ENCODE measurements at regions not wholly inside any gene's neighbourhood (a gene's known extent, or its start where the extent isn't known, plus 50 kb on each side); places are given as distances from the start of the nearest gene placed in this dataset.

DNA sequence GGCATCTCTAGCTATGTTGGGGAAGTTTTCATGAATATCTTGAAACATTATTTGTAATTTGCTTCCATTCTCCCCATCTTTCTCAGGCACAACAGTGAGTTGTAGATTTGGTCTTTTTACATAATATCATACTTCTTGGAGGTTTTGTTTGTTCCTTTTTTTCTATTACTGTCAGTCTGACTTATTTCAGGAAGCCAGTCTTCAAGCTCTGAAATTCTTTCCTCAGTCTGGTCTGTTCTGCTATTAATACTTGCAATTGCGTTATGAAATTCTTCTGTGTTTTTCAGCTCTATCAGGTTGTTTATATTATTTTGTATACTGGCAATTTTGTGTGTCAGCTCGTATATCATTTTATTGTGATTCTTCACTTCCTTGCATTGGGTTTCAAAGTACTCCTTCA lies 424.6 kb upstream of the PTBP2 start:
- TF ChIP-seq, protein P1, sequence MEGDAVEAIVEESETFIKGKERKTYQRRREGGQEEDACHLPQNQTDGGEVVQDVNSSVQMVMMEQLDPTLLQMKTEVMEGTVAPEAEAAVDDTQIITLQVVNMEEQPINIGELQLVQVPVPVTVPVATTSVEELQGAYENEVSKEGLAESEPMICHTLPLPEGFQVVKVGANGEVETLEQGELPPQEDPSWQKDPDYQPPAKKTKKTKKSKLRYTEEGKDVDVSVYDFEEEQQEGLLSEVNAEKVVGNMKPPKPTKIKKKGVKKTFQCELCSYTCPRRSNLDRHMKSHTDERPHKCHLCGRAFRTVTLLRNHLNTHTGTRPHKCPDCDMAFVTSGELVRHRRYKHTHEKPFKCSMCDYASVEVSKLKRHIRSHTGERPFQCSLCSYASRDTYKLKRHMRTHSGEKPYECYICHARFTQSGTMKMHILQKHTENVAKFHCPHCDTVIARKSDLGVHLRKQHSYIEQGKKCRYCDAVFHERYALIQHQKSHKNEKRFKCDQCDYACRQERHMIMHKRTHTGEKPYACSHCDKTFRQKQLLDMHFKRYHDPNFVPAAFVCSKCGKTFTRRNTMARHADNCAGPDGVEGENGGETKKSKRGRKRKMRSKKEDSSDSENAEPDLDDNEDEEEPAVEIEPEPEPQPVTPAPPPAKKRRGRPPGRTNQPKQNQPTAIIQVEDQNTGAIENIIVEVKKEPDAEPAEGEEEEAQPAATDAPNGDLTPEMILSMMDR (IDR thresholded peaks at IDR 0.05; ENCODE audit: low read length, missing control alignments), result no peak
- DNase-seq (ENCODE audit: low read depth), result no peak
- no peak overlapping the region for H3K4me3 ChIP-seq (replicated peaks; ENCODE audit: low read depth, low read length)

DNA sequence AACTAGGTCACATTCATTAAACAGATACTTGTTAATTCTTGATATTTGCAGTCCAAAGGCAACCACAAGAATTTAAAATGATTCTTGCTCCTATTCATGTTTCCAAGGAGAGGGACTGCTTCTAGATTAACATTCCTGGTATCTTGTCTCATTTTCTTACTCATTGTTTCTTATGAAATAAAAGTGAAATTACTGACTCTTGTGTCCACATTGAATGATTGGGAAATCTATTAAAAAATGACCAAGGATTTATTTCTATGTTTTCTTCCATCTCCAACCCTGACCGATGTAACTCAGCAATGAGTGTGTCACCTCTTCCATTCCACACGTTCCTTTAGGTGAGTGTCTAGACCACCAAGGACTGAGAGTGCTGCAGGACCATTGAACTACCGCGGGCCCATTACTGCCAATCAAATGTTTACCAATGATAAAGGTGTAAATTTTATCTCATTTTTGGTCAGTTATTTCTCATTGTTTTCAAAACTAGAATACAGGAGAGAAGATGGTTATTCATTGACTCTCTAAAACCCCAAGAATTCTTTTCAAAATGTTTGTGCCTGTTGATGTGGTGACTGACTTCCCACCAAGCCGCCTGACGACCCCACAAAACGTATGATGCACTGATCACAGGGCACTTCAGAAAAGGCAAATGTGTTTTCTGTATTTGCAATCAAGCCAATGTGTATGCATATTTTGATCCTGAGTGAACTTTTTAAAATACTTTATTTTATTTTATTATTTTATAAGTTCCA lies 414.6 kb upstream of the PTBP2 start:
- H3K4me3 ChIP-seq (replicated peaks; ENCODE audit: low read depth, low read length), result no peak overlapping the region
- TF ChIP-seq, protein P1 (IDR thresholded peaks at IDR 0.05; ENCODE audit: low read length, missing control alignments), result no peak
- DNase-seq (ENCODE audit: low read depth), result peak; percentile 52

DNA sequence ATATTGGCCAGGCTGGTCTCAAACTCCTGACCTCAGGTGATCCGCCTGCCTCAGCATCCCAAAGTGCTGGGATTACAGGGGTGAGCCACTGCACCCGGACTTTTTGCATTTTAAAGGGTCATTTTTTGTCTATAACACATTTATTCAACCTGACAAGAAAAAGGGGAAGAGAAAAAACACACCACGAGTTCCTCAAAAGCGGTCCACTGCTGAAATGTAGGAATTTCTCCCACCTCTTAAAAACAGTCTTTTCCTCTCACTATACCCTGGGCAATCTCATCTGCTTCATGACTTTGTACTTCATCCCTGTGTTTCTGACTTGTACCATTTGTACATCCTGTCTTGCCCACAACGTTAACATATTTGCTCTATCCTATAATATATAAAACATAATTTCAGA lies 413.3 kb upstream of the PTBP2 start:
- DNase-seq (ENCODE audit: low read depth), result no peak
- TF ChIP-seq, protein P1 (IDR thresholded peaks at IDR 0.05; ENCODE audit: low read length, missing control alignments), result no peak
- no peak overlapping the region for H3K4me3 ChIP-seq (replicated peaks; ENCODE audit: low read depth, low read length)

DNA sequence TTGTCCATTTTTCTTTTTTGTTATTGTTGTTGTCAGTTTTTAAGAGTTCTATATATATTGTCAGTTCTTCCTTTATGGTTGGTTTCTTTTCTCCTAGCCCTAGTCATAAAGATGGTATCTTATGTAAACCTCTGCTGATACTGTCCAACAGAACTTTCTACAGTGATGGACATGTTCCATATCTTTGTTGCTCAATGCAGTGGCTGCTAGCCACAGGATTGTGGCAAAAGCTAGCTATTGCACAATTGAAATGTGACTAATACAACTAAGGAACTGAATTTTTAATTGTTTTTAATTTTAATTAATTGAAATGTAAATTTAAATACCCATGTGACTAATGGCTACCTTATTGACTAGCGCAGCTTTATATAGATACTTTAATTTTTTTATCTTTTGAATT lies 411.8 kb upstream of the PTBP2 start:
- DNase-seq (ENCODE audit: low read depth), result peak; percentile 82
- TF ChIP-seq, protein P1 (IDR thresholded peaks at IDR 0.05; ENCODE audit: low read length, missing control alignments), result no peak

DNA sequence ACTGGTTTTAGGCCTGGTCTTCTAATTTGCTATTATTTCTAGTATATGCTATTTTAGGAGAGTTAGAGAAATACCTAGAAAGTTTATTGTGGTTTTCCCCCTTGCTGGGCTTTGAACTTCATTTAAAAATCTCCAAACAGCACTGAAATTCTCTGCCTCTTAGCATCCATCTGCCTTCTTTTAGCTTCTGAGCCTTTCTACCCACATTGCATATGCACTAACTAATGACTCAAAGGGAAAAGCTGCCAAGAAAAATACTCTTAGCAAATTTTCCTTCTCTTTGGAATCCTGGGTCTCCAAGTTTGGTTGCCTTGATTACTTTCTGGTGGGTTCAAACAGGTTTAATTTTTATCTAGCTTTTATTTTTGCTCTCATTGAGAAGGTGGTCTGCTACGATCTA lies 408.4 kb upstream of the PTBP2 start:
- DNase-seq (ENCODE audit: low read depth), result peak; percentile 78
- TF ChIP-seq, protein P1 (IDR thresholded peaks at IDR 0.05; ENCODE audit: low read length, missing control alignments), result no peak
- no peak overlapping the region for H3K4me3 ChIP-seq (replicated peaks; ENCODE audit: low read depth, low read length)

More for the DNA sequence above, 411.8 kb upstream of the PTBP2 start:
- H3K4me3 ChIP-seq (replicated peaks; ENCODE audit: low read depth, low read length), result no peak overlapping the region

DNA sequence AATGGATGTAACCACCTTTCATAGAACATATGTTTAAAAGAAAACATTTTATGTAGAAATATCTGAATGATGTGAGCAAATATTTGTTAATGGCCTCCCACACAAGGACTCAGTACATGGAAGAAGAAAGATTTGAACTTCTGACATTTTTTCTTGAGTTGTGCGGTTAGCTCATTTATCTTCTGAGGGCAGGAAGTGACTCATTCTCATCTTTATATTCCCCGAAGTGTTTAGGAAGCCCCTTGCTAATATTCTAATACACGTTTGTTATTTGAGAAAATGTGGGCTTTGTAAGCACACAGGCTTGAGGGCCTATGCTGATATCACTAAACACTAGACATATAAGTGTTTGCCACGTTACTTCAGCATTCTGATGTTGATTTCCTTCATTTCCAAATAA lies 392.5 kb upstream of the PTBP2 start:
- no peak overlapping the region for H3K4me3 ChIP-seq (replicated peaks; ENCODE audit: low read depth, low read length)
- peak; percentile 64 for DNase-seq (ENCODE audit: low read depth)

More for the DNA sequence above, 392.5 kb upstream of the PTBP2 start:
- TF ChIP-seq, protein P1 (IDR thresholded peaks at IDR 0.05; ENCODE audit: low read length, missing control alignments), result no peak
